ENCODE measurements at regions not wholly inside any gene's neighbourhood (a gene's known extent, or its start where the extent isn't known, plus 50 kb on each side); places are given as distances from the start of the nearest gene placed in this dataset.

- DNase-seq, result no peak
Observed at GRCh38 chr6:68372991-68373390, 262.1 kb upstream of the ADGRB3 start.

- DNase-seq, result no peak
Observed at GRCh38 chr6:68368845-68369244, 266.2 kb upstream of the ADGRB3 start.

GRCh38 chr6:68364271-68364805, 270.7 kb upstream of the ADGRB3 start:
- DNase-seq, result no peak

GRCh38 chr6:68343901-68344300, 291.2 kb upstream of the ADGRB3 start:
- DNase-seq, result no peak

- no peak for DNase-seq
Observed at GRCh38 chr6:68342286-68342685, 292.8 kb upstream of the ADGRB3 start.

- DNase-seq, result no peak
Observed at GRCh38 chr6:68339488-68340131, 295.5 kb upstream of the ADGRB3 start.

GRCh38 chr6:68333442-68333841, 301.6 kb upstream of the ADGRB3 start:
- no peak for DNase-seq

GRCh38 chr6:68328156-68328555, 306.9 kb upstream of the ADGRB3 start:
- no peak for DNase-seq

- no peak for DNase-seq
Observed at GRCh38 chr6:68326762-68327161, 308.3 kb upstream of the ADGRB3 start.

- no peak for DNase-seq
Observed at GRCh38 chr6:68317366-68317765, 317.7 kb upstream of the ADGRB3 start.

GRCh38 chr6:68313911-68314310, 321.2 kb upstream of the ADGRB3 start:
- no peak for DNase-seq

GRCh38 chr6:68307301-68307700, 327.8 kb upstream of the ADGRB3 start:
- no peak for DNase-seq

- no peak for DNase-seq
Observed at GRCh38 chr6:68296126-68296525, 339.0 kb upstream of the ADGRB3 start.

- no peak for DNase-seq
Observed at GRCh38 chr6:68282646-68283045, 352.4 kb upstream of the ADGRB3 start.

GRCh38 chr6:68279793-68280557, 355.1 kb upstream of the ADGRB3 start:
- no peak for DNase-seq

- DNase-seq, result no peak
Observed at GRCh38 chr6:68273297-68273696, 361.8 kb upstream of the ADGRB3 start.

GRCh38 chr6:68256391-68256790, 378.7 kb upstream of the ADGRB3 start:
- no peak for DNase-seq

GRCh38 chr6:68252632-68253031, 382.4 kb upstream of the ADGRB3 start:
- DNase-seq, result no peak

- DNase-seq, result no peak
Observed at GRCh38 chr6:68247782-68248181, 387.3 kb upstream of the ADGRB3 start.

GRCh38 chr6:68240726-68241125, 394.4 kb upstream of the ADGRB3 start:
- DNase-seq, result no peak

GRCh38 chr6:68239034-68239433, 396.0 kb upstream of the ADGRB3 start:
- no peak for DNase-seq

GRCh38 chr6:68238097-68238601, 396.9 kb upstream of the ADGRB3 start:
- DNase-seq, result no peak

- DNase-seq, result no peak
Observed at GRCh38 chr6:68237205-68237604, 397.9 kb upstream of the ADGRB3 start.

- DNase-seq, result no peak
Observed at GRCh38 chr6:68235326-68235784, 399.7 kb upstream of the ADGRB3 start.

All from activated T-cell treated with anti-CD3 and anti-CD28 coated beads, Interleukin-2, amount 50 U/mL, for 1 hour (primary cell).